K562 (cell line): ENCODE measurements at regions not wholly inside any gene's neighbourhood (a gene's known extent, or its start where the extent isn't known, plus 50 kb on each side); places are given as distances from the start of the nearest gene placed in this dataset.

ENCODE experiments used
- ATAC-seq: fragments of 200-7000 bp; cut with Tn5 transposase; 3 replicates; pipeline ENCODE4 v1.9.1; 2020; ENCODE audit warnings: moderate library complexity
- BruUV-seq: library from RNA; stranded (reverse); fragments of 400-500 nt; replicated peaks from 2 replicates; lab custom pipeline; 2021; lab: Mats Ljungman, UMichigan
- CTCF ChIA-PET: fragments of 300-600 bp; formaldehyde crosslinking; extraction: SDS; loops from one replicate; lab custom pipeline; 2021; ENCODE audit warnings: low intra/inter-chr PET ratio; lab: Yijun Ruan, JAX
- POLR2A ChIA-PET: fragments of 300-600, 350-650 bp; sonication (Branson Sonifier 250); formaldehyde crosslinking; extraction: SDS; loops from one replicate; lab custom pipeline; 2021; ENCODE audit warnings: antibody characterized with exemption, inconsistent platforms; lab: Yijun Ruan, JAX
- DNase-seq, 4 experiments: peaks; one replicate each; pipeline versions ENCODE4 v3.0.0 to v3.0.0-alpha.2; 2011 to 2018; ENCODE audit warnings: low spot score in 3 of 4, mixed read lengths in 3 of 4; ENCODE audit errors: extremely low read depth in 1 of 4
- FAIRE-seq: peaks from 2 replicates; lab custom pipeline; 2011; peaks lifted over from hg19 to GRCh38; lab: Jason Lieb, UNC
- H2AFZ ChIP-seq: 2 replicates; pipeline ENCODE4 v1.6.0; 2011; ENCODE audit warnings: low read depth, low read length, control low read depth, inconsistent platforms
- H3K27ac ChIP-seq: fragments of 200-600 bp; 3 replicates; pipeline ENCODE4 v1.8.0; 2011; ENCODE audit warnings: low read depth, mild to moderate bottlenecking, control low read depth, inconsistent platforms, low read length, moderate library complexity, mixed read lengths; ENCODE audit errors: extremely low read depth
- H3K27me3 ChIP-seq, 2 experiments: fragments of 300-600 bp in 1 of 2; 2 replicates in 1 of 2; 3 replicates in 1 of 2; pipeline versions ENCODE4 v1.6.0 to v1.8.0; 2011; ENCODE audit warnings: inconsistent platforms in 2 of 2, low read length in 2 of 2, mild to moderate bottlenecking in 1 of 2, mixed read lengths in 1 of 2, moderate library complexity in 1 of 2; ENCODE audit not compliant: control insufficient read depth in 2 of 2, insufficient read depth in 2 of 2
- H3K36me3 ChIP-seq: fragments of 300-600 bp; 3 replicates; pipeline ENCODE4 v1.8.0; 2011; ENCODE audit warnings: mild to moderate bottlenecking, low read length, inconsistent platforms; ENCODE audit not compliant: control insufficient read depth, insufficient read depth
- H3K4me1 ChIP-seq, 2 experiments: fragments of 200-600 bp in 1 of 2; replicated peaks in 1 of 2; 2 replicates in 1 of 2; 3 replicates in 1 of 2; pipeline versions ENCODE4 v1.5.1 to v1.8.0; 2011; ENCODE audit warnings: inconsistent platforms in 2 of 2, low read length in 2 of 2, mild to moderate bottlenecking in 1 of 2, mixed read lengths in 1 of 2, moderate library complexity in 1 of 2; ENCODE audit not compliant: control insufficient read depth in 2 of 2, insufficient read depth in 2 of 2
- H3K4me2 ChIP-seq: 2 replicates; pipeline ENCODE4 v1.6.1; 2011; ENCODE audit warnings: low read length, control low read depth, inconsistent platforms, mixed read lengths; ENCODE audit not compliant: insufficient read depth
- H3K4me3 ChIP-seq: fragments of 200-600 bp; sonication (generic), shearing (Covaris generic); 2 replicates; pipeline ENCODE4 v1.5.1; 2016; ENCODE audit warnings: control low read depth, inconsistent platforms
- H3K79me2 ChIP-seq: fragments of 200-600 bp; 3 replicates; pipeline ENCODE4 v1.8.0; 2011; ENCODE audit warnings: low read length, inconsistent platforms; ENCODE audit not compliant: control insufficient read depth, insufficient read depth
- H3K9ac ChIP-seq, 2 experiments: 2 replicates each; pipeline versions ENCODE4 v1.6.0 to v1.6.1; 2011; ENCODE audit warnings: low read depth in 2 of 2, low read length in 2 of 2, control low read depth in 1 of 2, inconsistent platforms in 1 of 2, mild to moderate bottlenecking in 1 of 2, mixed read lengths in 1 of 2; ENCODE audit not compliant: insufficient read depth in 1 of 2
- H3K9me1 ChIP-seq: one replicate; pipeline ENCODE4 v1.6.0; 2011; ENCODE audit warnings: inconsistent platforms, mild to moderate bottlenecking, low read length, moderate library complexity; ENCODE audit not compliant: control insufficient read depth, insufficient read depth
- H3K9me3 ChIP-seq: replicated peaks from 2 replicates; pipeline ENCODE4 v1.5.1; 2011; ENCODE audit warnings: low read depth, low read length, inconsistent platforms; ENCODE audit not compliant: control insufficient read depth, insufficient read depth
- H4K20me1 ChIP-seq: replicated peaks from 2 replicates; pipeline ENCODE4 v1.6.1; 2011; ENCODE audit warnings: low read length, inconsistent platforms, mixed read lengths; ENCODE audit not compliant: control insufficient read depth, insufficient read depth
- ARID2 ChIP-seq: fragments of 450-650 bp; IDR thresholded peaks from 2 replicates; pipeline ENCODE4 v1.6.1; 2017; ENCODE audit warnings: antibody characterized with exemption, mild to moderate bottlenecking
- CBX1 ChIP-seq: sonication (generic); IDR thresholded peaks from 2 replicates; pipeline ENCODE4 v1.6.1; 2016; ENCODE audit warnings: antibody characterized with exemption, low read depth, mild to moderate bottlenecking
- CEBPG ChIP-seq, 3 experiments: fragments of 200-800 bp in 1 of 3; sonication (Bioruptor generic) in 1 of 3; sonication (generic) in 1 of 3; formaldehyde crosslinking in 1 of 3; IDR thresholded peaks in 2 of 3; conservative IDR thresholded peaks in 1 of 3; 2 replicates each; pipeline versions ENCODE4 v1.6.1 to v1.8.0; 2016 to 2022; ENCODE audit warnings: missing compliant biosample characterization in 2 of 3, missing genetic modification characterization in 2 of 3, mild to moderate bottlenecking in 1 of 3, missing genetic modification reagents in 1 of 3
- NCOA2 ChIP-seq, 2 experiments: fragments of 450-650 bp; IDR thresholded peaks; 2 replicates each; pipeline ENCODE4 v1.6.1; 2018; ENCODE audit warnings: mild to moderate bottlenecking in 2 of 2, moderate library complexity in 1 of 2; ENCODE audit not compliant: partially characterized antibody in 2 of 2
- NR2C2 ChIP-seq, 2 experiments: fragments of 200-800 bp in 1 of 2; sonication (Bioruptor generic) in 1 of 2; sonication (generic) in 1 of 2; formaldehyde crosslinking in 1 of 2; IDR thresholded peaks; 2 replicates each; pipeline versions ENCODE4 v1.6.1 to v1.8.0; 2016 to 2022; ENCODE audit warnings: mild to moderate bottlenecking in 1 of 2, missing compliant biosample characterization in 1 of 2, missing genetic modification characterization in 1 of 2, missing genetic modification reagents in 1 of 2
- TAF7 ChIP-seq: fragments of 450-650 bp; IDR thresholded peaks from 2 replicates; pipeline ENCODE4 v1.6.1; 2016; ENCODE audit warnings: missing genetic modification characterization, missing compliant biosample characterization
- ZNF316 ChIP-seq: fragments of 450-650 bp; IDR thresholded peaks from 2 replicates; pipeline ENCODE4 v1.6.1; 2016
- ZNF696 ChIP-seq: fragments of 250-450 bp; sonication (Bioruptor Pico); conservative IDR thresholded peaks from 2 replicates; pipeline ENCODE4 v1.4.0; 2020; ENCODE audit warnings: mild to moderate bottlenecking, moderate library complexity
- WGBS: fragments of 100-300 bp; shearing (Covaris generic); methylation state at CpG from one replicate; pipeline ENCODE4 v1.1.6; 2016; ENCODE audit warnings: low coverage, mixed read lengths; ENCODE audit not compliant: insufficient coverage; ENCODE audit errors: missing lambda C conversion rate; 5-methylcytosine and 5-hydroxymethylcytosine counted together
- in situ Hi-C: fragments of 300-500 bp; cut with MboI; formaldehyde crosslinking; loops from 4 replicates; pipeline ENCODE4 v1.15.0; 2018; ENCODE audit warnings: inconsistent platforms, mixed read lengths
- intact Hi-C: fragments of 100-400 bp; cut with micrococcal nuclease; formaldehyde crosslinking; loops from 2 replicates; pipeline ENCODE4 v1.14.2; 2022

GRCh38 chr10:21061184-21061583, 164.1 kb upstream of the NEBL start:
- no peak for TF ChIP-seq CEBPG (CRISPR knock-in tag; IDR thresholded peaks at IDR 0.05)
- TF ChIP-seq CEBPG (tag; conservative IDR thresholded peaks at IDR 0.05 in 1 of 2, IDR thresholded peaks at IDR 0.05 in 1 of 2), result peak; percentile 31 to 77; a peak in 3 of 4 replicates
- TF ChIP-seq ZNF696 (CRISPR knock-in tag), result no peak
- TF ChIP-seq CBX1, result no peak
- peak in 1 of 2 experiments; percentile 98 for TF ChIP-seq NCOA2 (IDR thresholded peaks at IDR 0.05; ENCODE audit: partially characterized antibody in 2 of 2)
- Histone ChIP-seq H2AFZ (no peak overlapping the region), H3K79me2 (no peaks in the 10 kb centered on the region), H3K4me3 (no peak overlapping the region), H3K9me1 (no peaks in the 10 kb centered on the region), H3K27me3 (0 out of 5 replicates have a peak, but pooled peaks cover 0 to 5% of the 10 kb centered on the region in 2 experiments), H3K36me3 (no peaks in the 10 kb centered on the region), H3K9ac (no peak overlapping the region), H4K20me1 (no peaks in the 10 kb centered on the region), H3K27ac (no peak overlapping the region), H3K9me3 (peaks cover 5% of the 10 kb centered on the region; the same call in 1 of the 2 replicates), H3K4me1 (no peaks in the 10 kb centered on the region; a peak in 1 of 5 replicates), H3K4me2 (no peak overlapping the region)
- no TSS peak for BruUV-seq
- CTCF ChIA-PET, result no interaction called here
- 56% methylated on average over 2 of the region's 2 CpGs for WGBS
- FAIRE-seq, result no peak
- DNase-seq, result no peak
- in situ Hi-C loops, result loop anchor here (25.0 kb wide), 1 partner anchor 901 kb away; no protein-coding TSS in a partner anchor
- POLR2A ChIA-PET, result interaction anchor here (0.9 kb wide), 1 partner anchor 9 kb away, joined by 3 read pairs; no protein-coding TSS in a partner anchor
- no peak for ATAC-seq
- intact Hi-C loops, result no loop called here

GRCh38 chr10:21060626-21061025, 163.5 kb upstream of the NEBL start:
- no peak overlapping the region for H3K4me3 ChIP-seq
- no peaks in the 10 kb centered on the region; a peak in 1 of 5 replicates for H3K4me1 ChIP-seq
- no TSS peak for BruUV-seq
- no peaks in the 10 kb centered on the region for H3K9me1 ChIP-seq
- peaks cover 5% of the 10 kb centered on the region; the same call in 1 of the 2 replicates for H3K9me3 ChIP-seq
- 0 out of 5 replicates have a peak, but pooled peaks cover 0 to under 1% of the 10 kb centered on the region in 2 experiments for H3K27me3 ChIP-seq
- no peaks in the 10 kb centered on the region for H3K79me2 ChIP-seq
- no peak overlapping the region for H2AFZ ChIP-seq
- no peak overlapping the region for H3K27ac ChIP-seq
- FAIRE-seq (no peak), DNase-seq (no peak), ATAC-seq (no peak)
- intact Hi-C loops (no loop called here), in situ Hi-C loops (loop anchor here (25.0 kb wide), 1 partner anchor 902 kb away; no protein-coding TSS in a partner anchor)
- no peak overlapping the region for H3K4me2 ChIP-seq
- ChIA-PET CTCF (no interaction called here), POLR2A (no interaction called here)
- no peaks in the 10 kb centered on the region for H4K20me1 ChIP-seq
- TF ChIP-seq NR2C2 (CRISPR knock-in tag; IDR thresholded peaks at IDR 0.05) (no peak), NR2C2 (tag; IDR thresholded peaks at IDR 0.05) (no peak), ZNF316 (peak; percentile 17; the same call in 1 of the 2 replicates), ARID2 (no peak), TAF7 (tag) (no peak)
- H3K36me3 ChIP-seq, result no peaks in the 10 kb centered on the region
- no peak overlapping the region for H3K9ac ChIP-seq
- 18% methylated on average over 4 of the region's 4 CpGs for WGBS
